Endothelial cell (in vitro differentiated cells): ENCODE measurements at regions not wholly inside any gene's neighbourhood (a gene's known extent, or its start where the extent isn't known, plus 50 kb on each side); places are given as distances from the start of the nearest gene placed in this dataset.
"Not testable (repeated sequence)": the region's sequence is repeated elsewhere in the genome, so short reads cannot be mapped to it uniquely, and the experiment has no call there.

Experiments used
- DNase-seq: peaks from one replicate; pipeline ENCODE4 v3.0.0; 2021; ENCODE audit warnings: low spot score
- H3K27ac Mint-ChIP-seq: one replicate; pipeline ENCODE4 v1.8.0; 2021; ENCODE audit warnings: mixed read lengths, inconsistent platforms; ENCODE audit not compliant: unreplicated experiment
- H3K27me3 Mint-ChIP-seq: one replicate; pipeline ENCODE4 v1.8.0; 2021; ENCODE audit warnings: mild to moderate bottlenecking, moderate library complexity, mixed read lengths, inconsistent platforms; ENCODE audit not compliant: unreplicated experiment
- H3K36me3 Mint-ChIP-seq: one replicate; pipeline ENCODE4 v1.8.0; 2021; ENCODE audit warnings: mild to moderate bottlenecking, low read depth, mixed read lengths, inconsistent platforms; ENCODE audit not compliant: unreplicated experiment
- H3K4me1 Mint-ChIP-seq: one replicate; pipeline ENCODE4 v1.8.0; 2021; ENCODE audit warnings: mild to moderate bottlenecking, mixed read lengths, inconsistent platforms; ENCODE audit not compliant: unreplicated experiment
- H3K4me3 Mint-ChIP-seq: one replicate; pipeline ENCODE4 v1.8.0; 2021; ENCODE audit warnings: mild to moderate bottlenecking, mixed read lengths, inconsistent platforms; ENCODE audit not compliant: unreplicated experiment
- H3K9me3 Mint-ChIP-seq: one replicate; pipeline ENCODE4 v1.8.0; 2021; ENCODE audit warnings: mixed read lengths, inconsistent platforms; ENCODE audit not compliant: unreplicated experiment
- CTCF ChIP-seq: fragments of 200-600 bp; sonication (generic); IDR thresholded peaks from one replicate; pipeline ENCODE4 v1.5.0; 2021; ENCODE audit warnings: antibody characterized with exemption; ENCODE audit not compliant: unreplicated experiment

- H3K4me1 Mint-ChIP-seq, result peaks cover 2% of the 10 kb centered on the region
- H3K9me3 Mint-ChIP-seq, result no peaks in the 10 kb centered on the region
- H3K27ac Mint-ChIP-seq, result no peak overlapping the region
- no peak for TF ChIP-seq CTCF
- no peaks in the 10 kb centered on the region for H3K27me3 Mint-ChIP-seq
- DNase-seq, result no peak
- no peak overlapping the region for H3K4me3 Mint-ChIP-seq
- no peaks in the 10 kb centered on the region for H3K36me3 Mint-ChIP-seq
Measured at GRCh38 chr4:11647433-11647832, 218.7 kb upstream of the HS3ST1 start.

- DNase-seq, H3K27ac Mint-ChIP-seq, H3K36me3 Mint-ChIP-seq, H3K4me1 Mint-ChIP-seq, H3K9me3 Mint-ChIP-seq, H3K27me3 Mint-ChIP-seq, H3K4me3 Mint-ChIP-seq: not testable (repeated sequence)
Measured at GRCh38 chr4:11643081-11643480, 214.4 kb upstream of the HS3ST1 start.

- Mint-ChIP-seq H3K27ac (no peak overlapping the region), H3K9me3 (no peaks in the 10 kb centered on the region)
Measured at GRCh38 chr4:11640584-11640983, 211.9 kb upstream of the HS3ST1 start.

GRCh38 chr4:11636551-11636950 is 207.9 kb upstream of the HS3ST1 start:
- Mint-ChIP-seq H3K27ac (no peak overlapping the region), H3K4me1 (no peaks in the 10 kb centered on the region), H3K36me3 (no peaks in the 10 kb centered on the region), H3K27me3 (no peaks in the 10 kb centered on the region), H3K4me3 (no peak overlapping the region), H3K9me3 (no peaks in the 10 kb centered on the region)
- DNase-seq, result no peak
- no peak for TF ChIP-seq CTCF

More at GRCh38 chr4:11640584-11640983, 211.9 kb upstream of the HS3ST1 start:
- Mint-ChIP-seq H3K36me3 (no peaks in the 10 kb centered on the region), H3K27me3 (no peaks in the 10 kb centered on the region), H3K4me1 (no peaks in the 10 kb centered on the region), H3K4me3 (no peak overlapping the region)
- DNase-seq, result no peak
- TF ChIP-seq CTCF, result no peak

GRCh38 chr4:11636031-11636430 is 207.3 kb upstream of the HS3ST1 start:
- no peak overlapping the region for H3K4me3 Mint-ChIP-seq
- TF ChIP-seq CTCF, result no peak
- no peaks in the 10 kb centered on the region for H3K9me3 Mint-ChIP-seq
- H3K4me1 Mint-ChIP-seq, result no peaks in the 10 kb centered on the region
- H3K36me3 Mint-ChIP-seq, result no peaks in the 10 kb centered on the region
- DNase-seq, result no peak
- H3K27me3 Mint-ChIP-seq, result no peaks in the 10 kb centered on the region
- H3K27ac Mint-ChIP-seq, result no peak overlapping the region

- Mint-ChIP-seq H3K4me1 (no peaks in the 10 kb centered on the region), H3K27ac (no peak overlapping the region), H3K36me3 (no peaks in the 10 kb centered on the region), H3K9me3 (no peaks in the 10 kb centered on the region), H3K27me3 (no peaks in the 10 kb centered on the region), H3K4me3 (no peak overlapping the region)
- DNase-seq, result no peak
- no peak for TF ChIP-seq CTCF
Measured at GRCh38 chr4:11635342-11635741, 206.6 kb upstream of the HS3ST1 start.
